Skeletal muscle tissue (tissue), 3 donors: ENCODE measurements at regions not wholly inside any gene's neighbourhood (a gene's known extent, or its start where the extent isn't known, plus 50 kb on each side); places are given as distances from the start of the nearest gene placed in this dataset.
"Not testable (repeated sequence)": the region's sequence is repeated elsewhere in the genome, so short reads cannot be mapped to it uniquely, and the experiment has no call there.

ENCODE experiments used
- H3K27ac ChIP-seq: one replicate; pipeline ENCODE4 v1.7.0; 2013; ENCODE audit warnings: mild to moderate bottlenecking, low read depth, low read length, inconsistent platforms
- H3K27me3 ChIP-seq, 3 donors: one replicate each; pipeline ENCODE4 v1.7.0; 2013; ENCODE audit warnings: low read length in 3 of 3; ENCODE audit not compliant: control insufficient read depth in 3 of 3, insufficient read depth in 3 of 3
- H3K36me3 ChIP-seq, 3 donors: one replicate each; pipeline ENCODE4 v1.7.0; 2013; ENCODE audit warnings: low read length in 3 of 3; ENCODE audit not compliant: control insufficient read depth in 3 of 3, insufficient read depth in 3 of 3
- H3K4me1 ChIP-seq, 3 donors: one replicate each; pipeline ENCODE4 v1.7.0; 2013; ENCODE audit warnings: low read length in 3 of 3, mild to moderate bottlenecking in 3 of 3; ENCODE audit not compliant: control insufficient read depth in 3 of 3, insufficient read depth in 3 of 3
- H3K4me3 ChIP-seq, 3 donors: one replicate each; pipeline ENCODE4 v1.7.0; 2013; ENCODE audit warnings: low read length in 3 of 3
- H3K9ac ChIP-seq, 3 donors: one replicate each; pipeline ENCODE4 v1.7.0; 2013; ENCODE audit warnings: low read length in 3 of 3, mild to moderate bottlenecking in 3 of 3, moderate library complexity in 2 of 3, low read depth in 1 of 3
- H3K9me3 ChIP-seq, 3 donors: one replicate each; pipeline ENCODE4 v1.7.0; 2013; ENCODE audit warnings: low read length in 3 of 3; ENCODE audit not compliant: control insufficient read depth in 3 of 3
- donor health status: Osteomylitis.

- Histone ChIP-seq H3K27ac (no peak overlapping the region), H3K9ac (no peak overlapping the region), H3K27me3 (no peaks in the 10 kb centered on the region), H3K9me3 (peaks cover 0 to 3% (median 0%) of the 10 kb centered on the region in 3 donors), H3K4me1 (no peaks in the 10 kb centered on the region), H3K4me3 (no peak overlapping the region), H3K36me3 (no peaks in the 10 kb centered on the region)
These were observed 361.4 kb upstream of the POU5F2 start for GRCh38 chr5:94102849-94103248.

DNA sequence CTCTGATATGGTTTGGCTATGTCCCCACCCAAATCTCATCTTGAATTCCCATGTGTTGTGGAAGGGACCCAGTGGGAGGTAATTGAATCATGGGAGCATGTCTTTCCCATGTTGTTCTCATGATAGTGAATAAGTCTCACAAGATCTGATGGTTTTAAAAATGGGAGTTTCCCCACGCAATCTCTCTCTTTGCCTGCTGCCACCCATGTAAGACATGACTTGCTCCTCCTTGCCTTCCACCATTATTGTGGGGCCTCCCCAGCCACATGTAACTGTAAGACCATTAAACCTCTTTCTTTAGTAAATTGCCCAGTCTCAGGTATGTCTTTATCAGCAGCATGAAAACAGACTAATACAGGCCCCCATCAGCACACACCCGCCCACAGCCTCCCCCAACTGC is 356.0 kb upstream of the POU5F2 start:
- H3K27ac ChIP-seq, H3K9ac ChIP-seq, H3K36me3 ChIP-seq, H3K9me3 ChIP-seq, H3K27me3 ChIP-seq, H3K4me3 ChIP-seq, H3K4me1 ChIP-seq: not testable (repeated sequence)

- H3K9ac ChIP-seq, result no peak overlapping the region
- no peaks in the 10 kb centered on the region for H3K27me3 ChIP-seq
- no peaks in the 10 kb centered on the region for H3K4me1 ChIP-seq
- H3K4me3 ChIP-seq, result no peak overlapping the region
- no peak overlapping the region for H3K27ac ChIP-seq
- no peaks in the 10 kb centered on the region for H3K9me3 ChIP-seq
- no peaks in the 10 kb centered on the region for H3K36me3 ChIP-seq
These were observed 353.5 kb upstream of the POU5F2 start for GRCh38 chr5:94094793-94095441.

DNA sequence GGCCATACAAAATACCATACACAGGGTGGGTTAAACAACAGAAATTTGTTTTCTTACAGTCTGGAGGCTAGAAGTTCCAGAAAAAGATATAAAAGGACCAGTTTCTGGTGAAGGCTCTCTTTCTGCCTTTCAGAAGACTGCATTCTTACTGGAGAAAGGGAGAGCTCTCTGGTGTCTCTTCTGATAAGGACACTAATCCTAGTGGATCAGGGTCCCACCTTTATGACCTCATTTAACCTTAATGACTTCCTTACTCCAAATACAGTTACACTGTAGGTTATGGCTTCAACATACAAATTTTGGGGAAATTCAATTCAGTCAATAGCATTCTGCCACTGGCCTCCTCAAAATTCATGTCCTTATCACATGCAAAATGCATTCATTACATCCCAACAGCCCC is 351.9 kb upstream of the POU5F2 start:
- Histone ChIP-seq H3K4me3 (no peak overlapping the region), H3K9ac (no peak overlapping the region), H3K9me3 (no peaks in the 10 kb centered on the region), H3K27ac (no peak overlapping the region), H3K27me3 (no peaks in the 10 kb centered on the region), H3K4me1 (no peaks in the 10 kb centered on the region), H3K36me3 (no peaks in the 10 kb centered on the region)

DNA sequence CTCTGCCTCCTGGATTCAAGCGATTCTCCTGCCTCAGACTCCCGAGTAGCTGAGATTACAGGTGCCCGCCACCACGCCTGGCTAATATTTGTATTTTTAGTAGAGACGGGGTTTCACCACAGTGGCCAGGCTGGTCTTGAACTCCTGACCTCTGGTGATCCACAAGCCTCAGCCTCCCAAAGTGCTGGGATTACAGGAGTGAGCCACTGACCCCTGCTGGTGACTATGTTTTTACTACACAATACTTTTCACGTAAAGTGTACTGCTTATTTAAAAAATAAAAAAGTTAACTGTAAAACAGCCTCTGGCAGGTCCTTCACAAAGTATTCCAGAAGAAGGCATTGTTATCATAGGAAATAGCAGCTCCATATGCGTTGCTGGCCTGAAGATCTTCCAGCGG is 345.2 kb upstream of the POU5F2 start:
- H3K4me1 ChIP-seq, H3K9ac ChIP-seq, H3K27me3 ChIP-seq, H3K27ac ChIP-seq, H3K4me3 ChIP-seq, H3K9me3 ChIP-seq, H3K36me3 ChIP-seq: not testable (repeated sequence)

- Histone ChIP-seq H3K9ac (no peak overlapping the region), H3K4me1 (no peaks in the 10 kb centered on the region), H3K27ac (no peak overlapping the region), H3K27me3 (no peaks in the 10 kb centered on the region), H3K36me3 (no peaks in the 10 kb centered on the region), H3K9me3 (no peaks in the 10 kb centered on the region), H3K4me3 (no peak overlapping the region)
These were observed 344.8 kb upstream of the POU5F2 start for GRCh38 chr5:94086194-94086593.

GRCh38 chr5:94082405-94082804 is 341.0 kb upstream of the POU5F2 start:
- Histone ChIP-seq H3K4me1 (peaks cover 0 to 6% (median 0%) of the 10 kb centered on the region in 3 donors), H3K9me3 (no peaks in the 10 kb centered on the region), H3K9ac (no peak overlapping the region), H3K36me3 (no peaks in the 10 kb centered on the region), H3K27me3 (no peaks in the 10 kb centered on the region), H3K27ac (no peak overlapping the region), H3K4me3 (no peak overlapping the region)

DNA sequence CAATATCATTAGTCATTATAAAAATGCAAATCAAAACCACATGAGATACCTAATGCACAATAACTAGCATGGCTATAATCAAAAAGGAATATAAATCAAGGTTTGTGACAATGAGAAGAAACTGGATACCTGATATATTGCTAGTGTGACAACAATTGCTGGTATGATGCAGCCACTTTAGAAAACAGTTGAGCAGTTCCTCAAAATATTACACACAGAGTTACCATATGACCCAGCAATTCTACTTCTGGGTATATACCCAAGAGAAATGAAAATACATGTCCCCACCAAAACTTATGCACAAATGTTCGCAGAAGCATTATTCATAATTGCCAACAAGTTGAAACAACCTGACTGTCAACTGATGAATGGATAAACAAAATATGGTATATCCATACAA is 339.7 kb upstream of the POU5F2 start:
- peaks cover 0 to 6% (median 0%) of the 10 kb centered on the region in 3 donors for H3K4me1 ChIP-seq
- no peak overlapping the region for H3K9ac ChIP-seq
- H3K9me3 ChIP-seq, result no peaks in the 10 kb centered on the region
- no peak overlapping the region for H3K4me3 ChIP-seq
- no peak overlapping the region for H3K27ac ChIP-seq
- no peaks in the 10 kb centered on the region for H3K36me3 ChIP-seq
- no peaks in the 10 kb centered on the region for H3K27me3 ChIP-seq

GRCh38 chr5:94080390-94080789 is 339.0 kb upstream of the POU5F2 start:
- Histone ChIP-seq H3K27me3 (no peaks in the 10 kb centered on the region), H3K36me3 (no peaks in the 10 kb centered on the region), H3K9me3 (no peaks in the 10 kb centered on the region), H3K27ac (no peak overlapping the region), H3K4me3 (no peak overlapping the region), H3K4me1 (peaks cover 0 to 6% (median 0%) of the 10 kb centered on the region in 3 donors), H3K9ac (no peak overlapping the region)

DNA sequence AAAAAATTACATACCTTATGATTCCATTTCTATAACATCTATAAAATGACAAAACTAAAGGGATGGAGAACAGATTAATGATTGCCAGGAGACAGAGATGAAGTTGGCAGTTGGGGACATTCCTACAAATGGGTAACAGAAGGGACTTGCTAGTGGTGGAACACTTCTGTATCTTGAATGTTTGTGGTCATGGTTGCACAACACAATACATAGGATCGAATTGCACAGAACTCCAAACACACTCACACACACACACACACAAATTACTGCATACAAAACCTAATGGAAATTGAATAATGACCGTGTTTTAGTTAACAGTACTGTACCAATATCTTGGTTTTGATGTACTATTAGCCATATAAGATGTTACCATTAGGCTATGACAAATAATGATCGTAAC is 330.7 kb upstream of the POU5F2 start:
- Histone ChIP-seq H3K9me3 (no peaks in the 10 kb centered on the region), H3K36me3 (no peaks in the 10 kb centered on the region), H3K4me3 (no peak overlapping the region)

More for the DNA sequence above, 330.7 kb upstream of the POU5F2 start:
- Histone ChIP-seq H3K4me1 (no peaks in the 10 kb centered on the region), H3K27me3 (no peaks in the 10 kb centered on the region), H3K27ac (no peak overlapping the region), H3K9ac (no peak overlapping the region)
